ENCODE measurements at regions not wholly inside any gene's neighbourhood (a gene's known extent, or its start where the extent isn't known, plus 50 kb on each side); places are given as distances from the start of the nearest gene placed in this dataset.

DNA sequence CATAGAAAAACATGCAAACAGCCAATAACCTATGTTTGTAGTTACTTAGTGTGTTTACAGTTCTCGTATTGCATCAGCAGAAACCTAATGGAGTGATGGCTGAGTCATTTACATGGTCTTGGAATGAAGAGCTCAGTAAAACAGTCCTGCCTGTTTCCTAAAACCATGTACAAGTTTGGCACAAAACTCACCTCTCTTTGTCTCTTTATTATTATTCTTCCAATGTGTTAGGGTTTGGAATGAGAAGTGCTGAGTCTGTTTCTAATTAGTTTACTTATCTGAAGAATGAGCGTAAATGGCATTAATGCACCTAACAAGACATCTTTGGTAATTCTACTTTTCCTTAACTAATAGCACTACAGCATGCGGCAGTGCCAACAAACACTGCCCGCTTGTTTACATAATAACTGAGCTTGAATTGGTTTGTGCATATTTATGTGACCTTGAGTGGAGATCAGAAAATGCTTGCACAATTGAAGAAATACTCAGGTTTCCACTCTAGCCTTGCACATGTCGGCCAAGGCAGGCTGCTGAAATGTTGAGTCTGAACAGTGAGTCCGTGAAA, 385.4 kb upstream of the SEMA6D start:
- TF ChIP-seq GATA3 (IDR thresholded peaks at IDR 0.05; ENCODE audit: low read depth, low read length) (no peak), GATA2 (IDR thresholded peaks at IDR 0.05; ENCODE audit: low read depth, low read length) (no peak)
